Keratinocyte (primary cell): ENCODE measurements at regions not wholly inside any gene's neighbourhood (a gene's known extent, or its start where the extent isn't known, plus 50 kb on each side); places are given as distances from the start of the nearest gene placed in this dataset.
A peak's percentile ranks its signal among the peaks of the same experiment; 100 is the strongest.

Source experiments
- DNase-seq: peaks from one replicate; pipeline ENCODE4 v3.0.0-alpha.2; 2011; ENCODE audit warnings: low read depth, missing footprints, low spot score
- FAIRE-seq: peaks from 2 replicates; lab custom pipeline; 2011; peaks lifted over from hg19 to GRCh38; lab: Jason Lieb, UNC
- H2AFZ ChIP-seq: 2 replicates; pipeline ENCODE4 v1.6.0; 2012; ENCODE audit warnings: low read length, control low read depth, inconsistent platforms; ENCODE audit not compliant: control insufficient read depth
- H3K27ac ChIP-seq: 2 replicates; pipeline ENCODE4 v1.5.1; 2011; ENCODE audit warnings: low read length; ENCODE audit not compliant: control insufficient read depth, insufficient read depth
- H3K27me3 ChIP-seq: 3 replicates; pipeline ENCODE4 v1.6.0; 2011; ENCODE audit warnings: low read length; ENCODE audit not compliant: control insufficient read depth, insufficient read depth; ENCODE audit errors: extremely low read depth
- H3K36me3 ChIP-seq, 2 experiments: 2 replicates in 1 of 2; 3 replicates in 1 of 2; pipeline ENCODE4 v1.5.1; 2011; ENCODE audit warnings: low read length in 2 of 2, mild to moderate bottlenecking in 1 of 2; ENCODE audit not compliant: control insufficient read depth in 2 of 2, insufficient read depth in 2 of 2; ENCODE audit errors: extremely low read depth in 1 of 2
- H3K4me1 ChIP-seq: 3 replicates; pipeline ENCODE4 v1.5.1; 2011; ENCODE audit warnings: low read length; ENCODE audit not compliant: control insufficient read depth, insufficient read depth; ENCODE audit errors: extremely low read depth
- H3K4me2 ChIP-seq: 3 replicates; pipeline ENCODE4 v1.6.0; 2011; ENCODE audit warnings: low read depth, low read length; ENCODE audit not compliant: control insufficient read depth, insufficient read depth; ENCODE audit errors: extremely low read depth
- H3K4me3 ChIP-seq, 3 experiments: fragments of 200-600 bp in 1 of 3; sonication (generic) in 1 of 3; 2 replicates in 2 of 3; 3 replicates in 1 of 3; pipeline ENCODE4 v1.5.1; 2011 to 2016; ENCODE audit warnings: low read length in 3 of 3, mild to moderate bottlenecking in 3 of 3, control low read depth in 2 of 3, inconsistent platforms in 1 of 3, low read depth in 1 of 3, mixed read lengths in 1 of 3, mixed run types in 1 of 3, moderate library complexity in 1 of 3; ENCODE audit not compliant: control insufficient read depth in 2 of 3, insufficient read depth in 2 of 3; ENCODE audit errors: extremely low read depth in 1 of 3
- H3K79me2 ChIP-seq: 2 replicates; pipeline ENCODE4 v1.6.0; 2012; ENCODE audit warnings: low read length; ENCODE audit not compliant: control insufficient read depth, insufficient read depth
- H3K9ac ChIP-seq: 3 replicates; pipeline ENCODE4 v1.6.0; 2011; ENCODE audit warnings: low read length; ENCODE audit not compliant: control insufficient read depth, insufficient read depth; ENCODE audit errors: extremely low read depth
- H3K9me1 ChIP-seq: 3 replicates; pipeline ENCODE4 v1.6.0; 2011; ENCODE audit warnings: low read length; ENCODE audit not compliant: control insufficient read depth, insufficient read depth; ENCODE audit errors: extremely low read depth
- H3K9me3 ChIP-seq: 2 replicates; pipeline ENCODE4 v1.5.1; 2012; ENCODE audit warnings: low read depth, low read length; ENCODE audit not compliant: control insufficient read depth
- H4K20me1 ChIP-seq: 3 replicates; pipeline ENCODE4 v1.6.0; 2011; ENCODE audit warnings: low read length; ENCODE audit not compliant: control insufficient read depth, insufficient read depth; ENCODE audit errors: extremely low read depth
- EZH2 ChIP-seq: IDR thresholded peaks from one replicate; pipeline ENCODE4 v1.6.1; 2012; ENCODE audit warnings: inconsistent platforms, mild to moderate bottlenecking, low read length, moderate library complexity
- dilution Hi-C: fragments of 300-500 bp; cut with MboI; formaldehyde crosslinking; loops from one replicate; pipeline ENCODE4 v1.7.0; 2020; ENCODE audit warnings: low sequenced_read_pairs; ENCODE audit not compliant: extremely low pct_ligation_motif_present
- TF ChIP-seq, protein P1 (sequence below), 3 experiments: IDR thresholded peaks in 1 of 3; conservative IDR thresholded peaks in 1 of 3; optimal IDR thresholded peaks in 1 of 3; 2 replicates in 2 of 3; 3 replicates in 1 of 3; pipeline versions ENCODE3 to v1.5.1; 2011; ENCODE audit warnings: low read length in 3 of 3, mild to moderate bottlenecking in 3 of 3, moderate library complexity in 2 of 3, control low read depth in 1 of 3, inconsistent platforms in 1 of 3; ENCODE audit not compliant: insufficient read depth in 2 of 3; ENCODE audit errors: extremely low read depth in 1 of 3

DNA sequence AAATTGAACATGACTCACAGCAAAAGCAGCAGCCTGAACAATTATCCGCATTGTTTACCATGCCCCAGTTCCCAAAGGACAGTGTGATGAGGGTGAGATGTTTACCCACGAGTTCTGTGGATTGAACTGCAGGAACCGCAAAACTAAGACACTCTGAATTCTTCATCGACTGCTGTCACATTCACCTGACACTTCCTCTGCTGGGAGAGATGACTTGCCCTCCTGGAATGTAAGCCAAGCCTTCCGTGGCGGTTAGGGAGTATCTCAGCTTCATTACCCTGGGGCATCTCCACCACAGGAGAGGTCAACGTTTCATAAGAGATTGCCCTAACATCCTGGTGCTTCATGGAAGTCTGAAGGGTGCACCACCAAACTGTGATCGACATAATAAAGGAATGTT, 374.6 kb upstream of the ADARB2 start:
- no peak overlapping the region for H3K9ac ChIP-seq
- H2AFZ ChIP-seq = no peak overlapping the region
- dilution Hi-C loops = no loop called here
- H3K9me1 ChIP-seq = no peaks in the 10 kb centered on the region
- DNase-seq = peak; percentile 76
- H4K20me1 ChIP-seq = no peaks in the 10 kb centered on the region
- FAIRE-seq = peak; percentile 85
- H3K27ac ChIP-seq = peak overlapping the region; percentile 58
- peaks cover 3% of the 10 kb centered on the region for H3K4me1 ChIP-seq
- H3K4me2 ChIP-seq = no peak overlapping the region
- H3K36me3 ChIP-seq = no peaks in the 10 kb centered on the region
- H3K27me3 ChIP-seq = no peaks in the 10 kb centered on the region
- H3K9me3 ChIP-seq = peaks cover 18% of the 10 kb centered on the region
- TF ChIP-seq EZH2 = no peak
- TF ChIP-seq, protein P1, sequence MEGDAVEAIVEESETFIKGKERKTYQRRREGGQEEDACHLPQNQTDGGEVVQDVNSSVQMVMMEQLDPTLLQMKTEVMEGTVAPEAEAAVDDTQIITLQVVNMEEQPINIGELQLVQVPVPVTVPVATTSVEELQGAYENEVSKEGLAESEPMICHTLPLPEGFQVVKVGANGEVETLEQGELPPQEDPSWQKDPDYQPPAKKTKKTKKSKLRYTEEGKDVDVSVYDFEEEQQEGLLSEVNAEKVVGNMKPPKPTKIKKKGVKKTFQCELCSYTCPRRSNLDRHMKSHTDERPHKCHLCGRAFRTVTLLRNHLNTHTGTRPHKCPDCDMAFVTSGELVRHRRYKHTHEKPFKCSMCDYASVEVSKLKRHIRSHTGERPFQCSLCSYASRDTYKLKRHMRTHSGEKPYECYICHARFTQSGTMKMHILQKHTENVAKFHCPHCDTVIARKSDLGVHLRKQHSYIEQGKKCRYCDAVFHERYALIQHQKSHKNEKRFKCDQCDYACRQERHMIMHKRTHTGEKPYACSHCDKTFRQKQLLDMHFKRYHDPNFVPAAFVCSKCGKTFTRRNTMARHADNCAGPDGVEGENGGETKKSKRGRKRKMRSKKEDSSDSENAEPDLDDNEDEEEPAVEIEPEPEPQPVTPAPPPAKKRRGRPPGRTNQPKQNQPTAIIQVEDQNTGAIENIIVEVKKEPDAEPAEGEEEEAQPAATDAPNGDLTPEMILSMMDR (optimal IDR thresholded peaks at IDR 0.05 in 1 of 3, IDR thresholded peaks at IDR 0.05 in 1 of 3, conservative IDR thresholded peaks at IDR 0.05 in 1 of 3; ENCODE audit: extremely low read depth in 1 of 3, insufficient read depth in 2 of 3, low read length in 3 of 3) = no peak
- H3K79me2 ChIP-seq = no peaks in the 10 kb centered on the region
- H3K4me3 ChIP-seq = no peak overlapping the region

DNA sequence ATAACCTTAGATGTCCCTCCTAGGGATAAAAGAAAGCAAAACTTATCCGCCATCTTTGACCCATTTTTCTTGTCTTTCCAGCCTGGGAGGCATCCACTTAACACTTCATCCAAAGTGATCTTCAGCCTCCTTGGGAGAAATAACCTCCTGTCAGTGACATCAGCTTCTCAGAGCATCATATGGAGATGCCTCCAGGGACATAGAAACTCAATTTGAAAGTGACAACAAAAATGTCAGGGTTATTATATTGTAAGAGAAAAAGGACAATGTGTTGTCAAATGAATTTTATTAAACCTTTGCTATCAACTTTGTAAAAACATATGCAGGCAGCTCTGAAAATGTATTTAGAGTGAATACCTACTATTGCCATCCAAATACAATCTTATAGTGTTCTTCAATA, 371.2 kb upstream of the ADARB2 start:
- no peak for DNase-seq
- H3K4me3 ChIP-seq = no peak overlapping the region
- no peaks in the 10 kb centered on the region for H3K36me3 ChIP-seq
- H3K79me2 ChIP-seq = no peaks in the 10 kb centered on the region
- H3K27ac ChIP-seq = no peak overlapping the region
- no peak for FAIRE-seq
- H3K9me1 ChIP-seq = no peaks in the 10 kb centered on the region
- dilution Hi-C loops = no loop called here
- H3K27me3 ChIP-seq = no peaks in the 10 kb centered on the region
- no peak overlapping the region for H2AFZ ChIP-seq
- H4K20me1 ChIP-seq = no peaks in the 10 kb centered on the region
- TF ChIP-seq, protein P1 (optimal IDR thresholded peaks at IDR 0.05 in 1 of 3, IDR thresholded peaks at IDR 0.05 in 1 of 3, conservative IDR thresholded peaks at IDR 0.05 in 1 of 3; ENCODE audit: extremely low read depth in 1 of 3, insufficient read depth in 2 of 3, low read length in 3 of 3) = no peak
- TF ChIP-seq EZH2 = no peak
- H3K4me1 ChIP-seq = peaks cover 2% of the 10 kb centered on the region
- H3K9me3 ChIP-seq = peaks cover 2% of the 10 kb centered on the region
- H3K9ac ChIP-seq = no peak overlapping the region
- H3K4me2 ChIP-seq = no peak overlapping the region
